GM19328 (cell line): ENCODE measurements at regions not wholly inside any gene's neighbourhood (a gene's known extent, or its start where the extent isn't known, plus 50 kb on each side); places are given as distances from the start of the nearest gene placed in this dataset.
"Not testable (repeated sequence)": the region's sequence is repeated elsewhere in the genome, so short reads cannot be mapped to it uniquely, and the experiment has no call there.

Source experiments
- ATAC-seq: cut with Tn5 transposase; IDR thresholded peaks from one replicate; pipeline ENCODE4 v1.9.1; 2021; ENCODE audit warnings: mild to moderate bottlenecking, moderate library complexity; ENCODE audit not compliant: unreplicated experiment

DNA sequence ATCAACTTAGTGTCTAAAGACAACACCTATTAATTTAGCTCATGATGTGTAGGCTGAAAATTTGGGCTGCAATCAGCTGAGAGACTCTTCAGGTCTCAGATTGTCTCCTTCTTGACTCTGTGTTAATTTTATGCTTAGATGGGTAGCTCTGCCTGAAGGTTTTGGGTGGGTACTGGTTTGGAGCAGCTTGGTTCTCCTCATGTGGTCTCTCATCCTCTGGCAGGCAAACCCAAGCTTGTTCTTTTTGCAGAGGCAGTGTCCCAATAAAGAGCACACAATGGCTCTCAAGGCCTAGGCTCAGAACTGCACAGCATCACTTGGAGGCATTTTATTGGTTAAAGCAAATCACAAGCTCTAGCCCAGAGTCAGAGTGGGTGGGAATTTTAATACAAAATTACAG is 280.6 kb downstream of the BTBD3 start:
- no peak for ATAC-seq

GRCh38 chr20:12199703-12200102 is 282.0 kb downstream of the BTBD3 start:
- ATAC-seq = no peak

- ATAC-seq = no peak
These were observed 283.7 kb downstream of the BTBD3 start for GRCh38 chr20:12201289-12201991.

- ATAC-seq = no peak
These were observed 285.7 kb downstream of the BTBD3 start for GRCh38 chr20:12203399-12203798.

DNA sequence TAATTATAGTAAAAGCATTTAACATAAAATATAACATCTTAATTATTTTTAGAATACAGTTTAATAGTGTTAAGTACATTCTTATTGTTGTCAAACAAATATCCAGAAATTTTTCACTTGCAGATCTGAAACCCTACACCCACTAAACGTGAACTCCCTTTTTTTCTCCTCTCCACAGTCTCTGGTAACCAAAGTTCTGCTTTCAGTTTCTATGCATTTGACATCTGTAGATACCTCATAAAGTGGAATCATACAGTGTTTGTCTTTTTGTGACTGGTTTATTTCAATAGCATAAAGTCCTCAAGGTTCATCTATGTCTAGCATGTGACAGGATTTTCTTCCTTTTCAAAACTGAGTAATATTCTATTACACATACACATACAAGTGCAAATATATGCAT is 286.3 kb downstream of the BTBD3 start:
- no peak for ATAC-seq

DNA sequence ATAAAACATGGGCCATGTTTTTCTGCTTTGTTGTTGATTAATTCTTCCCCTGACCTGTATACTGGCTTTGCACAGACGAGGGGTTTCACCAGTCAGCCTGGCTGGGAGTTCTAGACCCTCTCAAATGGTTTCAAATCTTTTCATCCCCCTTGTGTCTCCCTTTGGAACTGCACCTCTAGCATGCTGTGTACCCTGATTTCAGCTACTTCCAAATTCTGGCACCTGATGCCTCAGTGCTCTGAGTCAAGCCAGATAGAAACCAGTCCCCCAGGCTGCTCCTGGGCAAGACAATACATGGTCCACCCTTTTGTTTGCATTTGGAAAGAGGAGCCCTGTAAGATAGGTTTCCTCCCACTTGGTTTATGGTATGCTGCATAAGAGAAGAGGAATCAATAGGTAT is 290.2 kb downstream of the BTBD3 start:
- no peak for ATAC-seq

DNA sequence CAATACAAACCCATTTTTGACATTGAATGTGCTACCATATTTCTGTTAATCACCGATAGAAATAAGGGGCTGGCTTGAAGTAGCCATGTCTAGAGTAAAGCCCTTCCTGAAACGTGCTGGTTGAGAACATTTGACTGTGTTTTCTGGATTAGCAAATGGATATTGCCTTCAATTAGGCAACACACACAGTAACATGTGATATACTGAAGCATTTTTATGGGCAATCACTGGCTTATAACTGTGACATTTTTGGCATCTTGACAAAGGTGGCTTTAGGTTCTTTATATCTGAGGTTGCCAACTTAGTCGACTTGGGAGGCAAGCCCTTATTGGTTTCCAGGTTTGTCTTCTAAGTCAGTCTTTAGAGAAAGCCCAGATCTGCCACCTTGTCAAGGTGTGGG is 292.9 kb downstream of the BTBD3 start:
- no peak for ATAC-seq

DNA sequence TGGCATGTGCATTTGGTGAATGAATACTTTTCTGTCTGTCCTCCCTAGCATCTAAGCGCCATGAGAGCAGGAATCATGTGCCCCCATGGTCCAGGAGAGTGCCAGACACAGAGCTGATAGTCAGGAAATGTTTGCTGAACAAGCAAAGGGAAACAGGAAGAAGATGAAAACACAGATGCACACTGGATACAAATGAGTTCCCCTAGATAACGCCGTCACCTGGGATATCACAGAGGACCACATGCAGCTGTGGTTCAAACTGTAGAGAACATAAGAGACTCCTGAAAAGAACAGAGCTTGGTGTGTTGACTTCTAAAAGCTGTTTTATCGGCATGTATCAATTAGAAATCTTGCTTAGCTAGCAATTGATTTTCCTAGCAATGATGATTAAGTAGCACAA is 293.7 kb downstream of the BTBD3 start:
- ATAC-seq = no peak

DNA sequence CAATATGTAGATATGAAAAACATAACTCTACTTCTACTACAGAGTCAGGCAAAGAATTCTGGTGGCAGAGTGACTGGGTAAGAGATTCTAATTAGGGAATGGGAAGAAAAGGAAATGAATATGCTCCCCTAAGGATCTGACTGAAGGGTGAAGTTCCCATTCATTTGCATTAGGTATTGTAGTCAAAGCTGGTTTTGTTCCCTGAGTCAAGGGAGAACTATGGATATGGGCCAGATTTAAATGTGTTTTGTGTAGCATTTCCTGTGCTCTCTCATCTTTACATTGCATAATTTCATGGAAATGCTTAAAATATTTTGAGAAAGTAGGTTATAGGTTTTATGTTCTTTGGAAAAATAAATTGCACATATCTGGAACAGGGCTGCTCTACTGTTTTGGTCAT is 299.7 kb downstream of the BTBD3 start:
- no peak for ATAC-seq

DNA sequence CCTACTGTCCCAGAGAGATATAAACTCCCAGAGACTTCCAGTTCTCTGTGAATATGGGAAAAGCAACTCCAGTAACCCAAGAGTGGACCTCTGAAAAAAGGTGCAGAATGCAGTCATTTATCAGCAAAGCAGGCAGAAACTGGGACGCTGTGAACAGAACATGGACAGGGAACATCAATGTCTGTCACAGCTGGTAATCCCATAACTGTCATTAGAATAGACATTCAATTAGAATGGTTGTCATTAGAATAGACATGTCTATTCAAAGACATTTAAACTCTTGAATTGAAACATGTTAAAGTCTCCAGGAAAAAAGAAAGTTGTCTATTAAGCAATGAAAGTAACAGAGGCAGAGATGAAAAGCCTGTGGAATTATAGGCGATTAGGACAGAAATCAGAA is 302.1 kb downstream of the BTBD3 start:
- no peak for ATAC-seq

GRCh38 chr20:12223057-12223456 is 305.4 kb downstream of the BTBD3 start:
- no peak for ATAC-seq

DNA sequence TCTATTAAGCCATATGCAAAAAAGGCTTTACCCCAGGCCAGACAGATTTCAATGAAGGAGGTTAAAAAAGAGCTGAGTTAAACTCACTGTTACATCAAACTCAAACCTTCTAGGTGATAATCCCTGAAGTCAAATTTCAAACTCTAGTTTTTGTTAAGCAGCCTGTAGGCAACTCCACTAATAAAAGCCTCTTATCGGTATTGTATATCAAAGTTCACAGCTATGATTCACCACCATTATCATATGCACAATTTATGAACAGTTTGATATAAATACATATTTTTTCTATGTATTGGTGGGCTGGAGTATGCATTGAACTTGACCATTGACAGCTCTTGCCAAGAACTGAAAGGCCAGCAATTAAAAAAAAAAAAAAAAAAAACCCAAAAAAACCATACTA is 308.2 kb downstream of the BTBD3 start:
- no peak for ATAC-seq

GRCh38 chr20:12229891-12230290 is 312.2 kb downstream of the BTBD3 start:
- no peak for ATAC-seq

- ATAC-seq = no peak
These were observed 320.1 kb downstream of the BTBD3 start for GRCh38 chr20:12237772-12238171.

DNA sequence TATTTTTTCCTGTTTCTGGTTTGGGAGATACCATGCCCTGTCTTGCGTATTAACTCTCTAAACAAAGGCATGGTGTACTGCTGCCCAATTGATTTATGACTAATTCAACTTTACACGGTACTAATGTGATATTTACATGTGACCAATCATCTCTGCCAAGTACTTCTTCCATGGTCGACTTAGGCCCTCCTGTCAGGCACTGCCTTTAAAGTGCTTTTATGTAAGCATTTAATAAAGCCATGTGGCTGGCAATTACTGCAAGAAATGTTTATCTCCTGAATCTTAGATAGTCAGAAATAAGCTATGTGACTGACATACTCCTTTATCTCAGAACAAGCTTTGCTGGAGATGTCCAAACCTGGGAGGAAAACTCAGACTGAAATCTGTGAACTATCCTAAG is 323.4 kb downstream of the BTBD3 start:
- no peak for ATAC-seq

GRCh38 chr20:12243327-12243726 is 325.6 kb downstream of the BTBD3 start:
- no peak for ATAC-seq

DNA sequence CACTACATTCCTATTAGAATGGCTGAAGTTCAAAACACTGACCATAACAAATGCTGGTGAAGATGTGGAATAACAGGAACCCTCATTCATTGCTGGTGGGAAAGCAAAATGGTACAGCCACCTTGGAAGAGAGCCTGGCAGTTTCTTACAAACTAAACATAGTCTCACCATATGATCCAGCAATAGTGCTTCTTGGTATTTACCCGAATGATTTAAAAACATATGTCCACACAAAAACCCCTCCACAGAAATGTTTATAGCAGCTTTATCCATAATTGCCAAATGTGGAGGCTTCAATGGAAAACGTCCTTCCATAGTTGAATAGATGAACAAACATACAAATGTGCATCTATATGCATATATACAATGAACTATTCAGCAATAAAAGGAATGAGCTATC is 330.8 kb downstream of the BTBD3 start:
- ATAC-seq = no peak

GRCh38 chr20:12250661-12251060 is 333.0 kb downstream of the BTBD3 start:
- ATAC-seq = not testable (repeated sequence)

DNA sequence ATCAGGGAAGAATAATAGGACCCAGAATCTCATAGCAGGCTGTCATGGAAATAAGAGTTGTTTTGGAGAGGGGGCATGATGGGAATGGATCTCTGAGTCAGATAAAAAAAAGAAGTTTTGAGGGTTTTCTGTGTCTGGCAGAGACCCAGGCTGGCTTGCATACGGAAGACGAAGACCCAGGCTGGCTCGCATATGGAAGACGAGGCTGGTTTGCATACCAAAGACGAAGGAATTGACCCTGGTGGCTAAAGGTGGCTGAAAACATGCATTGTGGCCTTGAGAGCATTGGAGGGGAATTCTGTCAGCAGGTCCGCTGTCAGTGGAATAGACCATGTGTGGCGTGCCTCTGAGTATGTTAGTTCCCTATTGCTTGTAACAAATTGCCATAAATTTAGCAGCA is 335.1 kb downstream of the BTBD3 start:
- no peak for ATAC-seq

DNA sequence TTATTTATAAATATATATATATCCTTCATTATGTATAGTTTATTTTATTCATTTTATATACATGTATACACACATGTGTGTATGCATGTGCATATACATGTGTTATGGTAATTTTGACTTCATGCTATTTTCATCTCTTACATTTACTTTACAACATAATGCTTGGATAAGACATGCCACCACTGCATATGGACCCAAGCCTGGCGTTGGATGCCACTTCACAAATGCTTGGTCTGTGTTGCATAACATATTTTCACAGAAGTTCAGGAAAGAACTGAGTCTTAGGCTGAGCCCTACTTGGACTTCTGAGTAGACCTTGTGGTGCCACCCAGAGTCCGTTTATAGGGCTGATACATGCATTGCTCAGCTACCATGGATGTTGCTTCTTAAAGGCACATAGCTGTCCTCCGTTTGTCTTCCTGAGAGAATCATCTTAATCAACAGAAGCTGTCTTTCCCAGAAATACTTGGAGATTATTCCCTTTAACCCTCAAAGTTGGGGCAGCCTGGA is 337.8 kb downstream of the BTBD3 start:
- no peak for ATAC-seq

- no peak for ATAC-seq
These were observed 339.1 kb downstream of the BTBD3 start for GRCh38 chr20:12256806-12257205.

GRCh38 chr20:12262747-12263146 is 345.1 kb downstream of the BTBD3 start:
- no peak for ATAC-seq

DNA sequence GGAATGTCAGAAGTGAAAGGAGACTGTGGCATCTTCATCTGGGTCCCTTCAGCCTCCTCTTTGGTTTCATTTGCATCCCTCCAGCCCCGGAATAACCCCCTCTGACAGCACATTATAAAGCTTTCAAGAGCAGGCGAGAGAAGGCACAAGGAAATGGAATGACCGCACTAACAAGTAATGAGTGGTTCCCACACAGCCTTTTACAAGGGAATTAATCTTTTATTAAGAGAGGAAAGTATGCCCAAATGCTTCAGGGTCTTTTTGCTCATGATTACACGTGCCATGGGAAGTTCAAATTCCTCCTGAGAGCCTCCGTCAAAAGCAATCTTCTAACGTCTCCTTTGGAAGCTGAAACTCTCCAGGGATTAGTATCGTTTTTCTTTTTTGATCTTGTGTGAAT is 347.0 kb downstream of the BTBD3 start:
- no peak for ATAC-seq
